ENCODE measurements at regions not wholly inside any gene's neighbourhood (a gene's known extent, or its start where the extent isn't known, plus 50 kb on each side); places are given as distances from the start of the nearest gene placed in this dataset.

- TF ChIP-seq CTCF (IDR thresholded peaks at IDR 0.05; ENCODE audit: borderline replicate concordance, extremely low read depth, insufficient read depth) = no peak
- no peaks in the 10 kb centered on the region for H3K4me1 ChIP-seq (ENCODE audit: control insufficient read depth in 2 of 3, insufficient read depth in 2 of 3, low read depth in 1 of 3, low read length in 3 of 3)
- H3K9me3 ChIP-seq (ENCODE audit: control insufficient read depth in 2 of 3, insufficient read depth in 1 of 3, low read length in 3 of 3) = peaks cover 0 to 2% (median 0%) of the 10 kb centered on the region in 3 donors
- intact Hi-C loops (cut with DNase I) = no loop called here
- no peak for DNase-seq
- no peak overlapping the region for H3K9ac ChIP-seq (ENCODE audit: low read length in 3 of 3)
- H3K36me3 ChIP-seq (ENCODE audit: control insufficient read depth in 2 of 3, insufficient read depth in 3 of 3, low read length in 3 of 3) = no peaks in the 10 kb centered on the region
- H3K4me3 ChIP-seq (ENCODE audit: low read length in 3 of 3) = no peak overlapping the region
- no peak for FAIRE-seq
- no peaks in the 10 kb centered on the region for H3K27me3 ChIP-seq (ENCODE audit: control insufficient read depth, insufficient read depth, low read length)
- H3K27ac ChIP-seq (ENCODE audit: low read depth in 2 of 2, low read length in 2 of 2) = no peak overlapping the region
Measured at GRCh38 chr1:11596295-11596694, 57.9 kb downstream of the FBXO2 start.

GRCh38 chr1:11595285-11595684 lies 58.9 kb downstream of the FBXO2 start:
- no peak overlapping the region for H3K27ac ChIP-seq (ENCODE audit: low read depth in 2 of 2, low read length in 2 of 2)
- no peaks in the 10 kb centered on the region for H3K4me1 ChIP-seq (ENCODE audit: control insufficient read depth in 2 of 3, insufficient read depth in 2 of 3, low read depth in 1 of 3, low read length in 3 of 3)
- H3K36me3 ChIP-seq (ENCODE audit: control insufficient read depth in 2 of 3, insufficient read depth in 3 of 3, low read length in 3 of 3) = no peaks in the 10 kb centered on the region
- peaks cover 0 to 2% (median 0%) of the 10 kb centered on the region in 3 donors for H3K9me3 ChIP-seq (ENCODE audit: control insufficient read depth in 2 of 3, insufficient read depth in 1 of 3, low read length in 3 of 3)
- no peaks in the 10 kb centered on the region for H3K27me3 ChIP-seq (ENCODE audit: control insufficient read depth, insufficient read depth, low read length)
- FAIRE-seq (no peak), DNase-seq (no peak)
- no peak for TF ChIP-seq CTCF (IDR thresholded peaks at IDR 0.05; ENCODE audit: borderline replicate concordance, extremely low read depth, insufficient read depth)
- no peak overlapping the region for H3K9ac ChIP-seq (ENCODE audit: low read length in 3 of 3)
- intact Hi-C loops (cut with DNase I) = no loop called here
- H3K4me3 ChIP-seq (ENCODE audit: low read length in 3 of 3) = no peak overlapping the region

- Histone ChIP-seq H3K27me3 (ENCODE audit: control insufficient read depth, insufficient read depth, low read length) (no peaks in the 10 kb centered on the region), H3K36me3 (ENCODE audit: control insufficient read depth in 2 of 3, insufficient read depth in 3 of 3, low read length in 3 of 3) (no peaks in the 10 kb centered on the region), H3K4me3 (ENCODE audit: low read length in 3 of 3) (no peak overlapping the region), H3K4me1 (ENCODE audit: control insufficient read depth in 2 of 3, insufficient read depth in 2 of 3, low read depth in 1 of 3, low read length in 3 of 3) (no peaks in the 10 kb centered on the region), H3K9ac (ENCODE audit: low read length in 3 of 3) (no peak overlapping the region), H3K27ac (ENCODE audit: low read depth in 2 of 2, low read length in 2 of 2) (no peak overlapping the region), H3K9me3 (ENCODE audit: control insufficient read depth in 2 of 3, insufficient read depth in 1 of 3, low read length in 3 of 3) (peaks cover 0 to 2% (median 0%) of the 10 kb centered on the region in 3 donors)
- no peak for TF ChIP-seq CTCF (IDR thresholded peaks at IDR 0.05; ENCODE audit: borderline replicate concordance, extremely low read depth, insufficient read depth)
- intact Hi-C loops (cut with DNase I) = no loop called here
- no peak for DNase-seq
- FAIRE-seq = no peak
Measured at GRCh38 chr1:11594625-11595024, 59.6 kb downstream of the FBXO2 start.

- peaks cover 0 to 2% (median 0%) of the 10 kb centered on the region in 3 donors for H3K9me3 ChIP-seq (ENCODE audit: control insufficient read depth in 2 of 3, insufficient read depth in 1 of 3, low read length in 3 of 3)
- intact Hi-C loops (cut with DNase I) = no loop called here
- no peak for TF ChIP-seq CTCF (IDR thresholded peaks at IDR 0.05; ENCODE audit: borderline replicate concordance, extremely low read depth, insufficient read depth)
- FAIRE-seq (no peak), DNase-seq (peak in 4 of 5 donors; percentile 46 to 66 (median 49))
- no peak overlapping the region for H3K27ac ChIP-seq (ENCODE audit: low read depth in 2 of 2, low read length in 2 of 2)
- no peak overlapping the region for H3K4me3 ChIP-seq (ENCODE audit: low read length in 3 of 3)
- H3K4me1 ChIP-seq (ENCODE audit: control insufficient read depth in 2 of 3, insufficient read depth in 2 of 3, low read depth in 1 of 3, low read length in 3 of 3) = no peaks in the 10 kb centered on the region
- no peak overlapping the region for H3K9ac ChIP-seq (ENCODE audit: low read length in 3 of 3)
- H3K36me3 ChIP-seq (ENCODE audit: control insufficient read depth in 2 of 3, insufficient read depth in 3 of 3, low read length in 3 of 3) = no peaks in the 10 kb centered on the region
- H3K27me3 ChIP-seq (ENCODE audit: control insufficient read depth, insufficient read depth, low read length) = no peaks in the 10 kb centered on the region
Measured at GRCh38 chr1:11594222-11594621, 60.0 kb downstream of the FBXO2 start.
